Skin of body (tissue), 1 donor: ENCODE measurements at regions not wholly inside any gene's neighbourhood (a gene's known extent, or its start where the extent isn't known, plus 50 kb on each side); places are given as distances from the start of the nearest gene placed in this dataset.
A peak's percentile ranks its signal among the peaks of the same experiment; 100 is the strongest.

Experiments used
- DNase-seq: peaks from one replicate; lab custom pipeline; 2025; lab: John Stamatoyannopoulos, UW

DNA sequence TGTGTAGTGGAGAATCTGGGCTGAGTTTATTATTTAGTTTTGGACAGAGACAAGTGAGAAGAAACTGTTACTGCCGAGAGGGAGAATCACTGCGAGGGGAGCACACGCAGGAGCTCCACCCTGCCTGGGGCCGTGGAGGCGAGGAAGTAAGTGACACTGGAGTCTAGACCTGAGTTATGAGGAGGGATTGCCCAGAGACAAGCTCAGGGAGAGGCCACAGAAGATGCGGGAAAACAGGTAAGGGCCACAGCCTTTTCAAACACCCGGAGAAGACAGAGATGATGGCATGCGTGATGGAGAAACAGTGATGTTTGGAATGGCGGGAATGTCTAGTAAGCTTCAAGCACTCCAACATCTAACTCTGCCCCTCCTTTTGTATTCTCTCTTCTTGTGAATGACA, 84.1 kb downstream of the TNFSF11 start:
- DNase-seq, result no peak

DNA sequence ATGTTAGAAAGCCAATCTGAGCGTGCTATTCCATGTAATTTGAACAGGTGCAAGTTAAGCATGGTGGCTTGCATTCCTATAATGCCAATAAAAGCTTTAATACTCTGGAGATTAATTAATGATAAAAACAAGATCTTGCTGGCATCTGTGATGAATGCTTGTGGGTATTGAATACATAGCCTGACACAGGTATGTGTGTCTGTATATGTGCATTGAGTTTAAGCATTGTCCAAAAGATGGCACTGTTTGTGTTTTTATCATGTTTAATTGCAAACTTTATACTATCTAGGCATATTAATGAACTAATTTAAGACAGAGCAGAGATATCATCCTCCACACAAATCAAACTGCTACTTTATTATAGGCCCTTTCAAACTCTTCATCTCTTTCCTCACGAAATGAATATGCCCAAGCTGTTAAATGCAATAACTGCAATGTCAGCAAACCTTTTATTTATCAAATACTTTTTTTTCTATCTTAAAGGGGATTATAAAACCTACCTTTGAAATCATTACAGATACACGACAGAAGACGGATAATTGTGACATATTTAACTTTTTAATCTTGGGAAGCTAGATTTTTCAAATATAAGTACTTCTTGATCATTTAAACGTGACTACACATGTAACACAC, 86.5 kb downstream of the TNFSF11 start:
- DNase-seq, result no peak

- DNase-seq, result no peak
Observed at GRCh38 chr13:42667638-42668037, 93.7 kb downstream of the TNFSF11 start.

DNA sequence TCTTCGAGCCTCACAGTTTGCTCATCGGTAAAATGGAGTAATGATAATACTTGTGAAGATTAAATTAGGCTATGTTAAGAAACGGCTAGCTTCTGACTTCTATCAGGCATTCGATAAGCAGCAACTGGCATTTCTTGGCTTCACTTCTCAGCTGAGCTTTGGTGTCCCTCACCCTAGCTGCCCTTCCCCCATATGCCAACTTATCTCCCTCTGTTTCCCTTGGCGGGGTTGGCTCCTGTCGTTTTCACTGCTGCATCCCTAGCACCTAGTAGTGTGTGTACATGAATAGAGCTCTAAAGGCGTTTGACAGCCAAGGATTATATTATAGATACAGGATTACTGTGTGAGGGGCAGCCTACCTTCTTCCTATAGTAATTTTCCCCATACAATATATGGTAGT, 97.5 kb downstream of the TNFSF11 start:
- no peak for DNase-seq

DNA sequence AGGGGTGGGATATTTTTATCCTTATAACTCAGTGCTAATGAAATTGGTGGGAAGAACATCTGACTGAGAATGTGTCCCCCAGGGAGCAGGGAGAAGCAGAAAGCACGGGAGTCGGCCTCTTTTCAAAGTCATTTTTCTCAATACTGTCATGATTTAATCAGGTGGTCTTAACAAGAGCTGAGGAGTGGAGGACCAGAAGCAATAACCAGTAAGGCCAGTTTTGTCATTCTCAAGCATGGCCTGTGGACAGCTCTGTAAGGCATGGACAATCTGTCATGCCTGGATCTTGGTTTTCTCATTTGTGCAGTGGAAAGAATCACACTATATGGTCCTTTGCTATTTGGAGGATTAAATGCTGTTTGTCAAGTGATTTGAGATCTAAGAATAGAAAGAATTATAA, 99.7 kb downstream of the TNFSF11 start:
- no peak for DNase-seq

- no peak for DNase-seq
Observed at GRCh38 chr13:42680748-42681147, 100.6 kb upstream of the FAM216B start.

- DNase-seq, result no peak
Observed at GRCh38 chr13:42681326-42682100, 99.9 kb upstream of the FAM216B start.

- no peak for DNase-seq
Observed at GRCh38 chr13:42684226-42684625, 97.2 kb upstream of the FAM216B start.

DNA sequence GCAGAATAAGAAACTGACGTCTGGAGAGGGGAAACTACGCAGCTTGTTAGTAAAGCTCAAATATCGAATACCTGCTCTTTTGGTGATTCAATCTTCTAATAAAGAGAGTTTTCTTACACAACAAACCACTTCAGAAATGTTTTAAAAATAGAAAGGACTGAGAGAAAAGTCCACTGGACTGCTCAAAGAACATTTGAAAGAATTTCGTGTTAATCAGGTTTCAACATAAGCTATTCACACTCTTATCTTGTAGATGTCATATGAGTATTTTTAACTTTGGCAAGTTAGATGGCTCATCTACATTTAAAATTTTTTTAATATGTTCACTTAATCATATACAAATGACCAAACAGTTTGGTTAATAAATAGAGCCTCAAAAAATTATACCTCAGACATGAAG, 95.6 kb upstream of the FAM216B start:
- DNase-seq, result no peak

GRCh38 chr13:42686165-42686564, 95.2 kb upstream of the FAM216B start:
- DNase-seq, result no peak

DNA sequence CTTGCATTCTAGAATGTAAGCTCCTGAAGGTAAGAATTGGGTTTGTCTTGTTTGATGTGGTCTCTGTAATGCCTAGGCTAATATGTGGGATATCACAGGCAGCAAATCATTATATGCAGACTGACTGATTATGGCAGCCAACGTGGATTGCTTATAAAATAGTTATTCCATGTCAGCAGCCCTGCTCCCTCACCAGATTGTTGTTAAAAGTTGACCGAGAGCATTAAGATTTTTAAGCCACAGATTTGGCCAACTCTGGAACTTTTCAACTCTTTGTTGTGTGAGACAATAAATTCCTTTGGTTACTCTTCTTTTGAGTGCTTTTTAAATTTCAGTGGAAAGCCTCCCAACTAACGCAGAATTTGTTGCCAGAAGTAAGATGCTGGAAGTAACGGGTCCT, 92.6 kb upstream of the FAM216B start:
- no peak for DNase-seq

- DNase-seq, result no peak
Observed at GRCh38 chr13:42696191-42696590, 85.2 kb upstream of the FAM216B start.

DNA sequence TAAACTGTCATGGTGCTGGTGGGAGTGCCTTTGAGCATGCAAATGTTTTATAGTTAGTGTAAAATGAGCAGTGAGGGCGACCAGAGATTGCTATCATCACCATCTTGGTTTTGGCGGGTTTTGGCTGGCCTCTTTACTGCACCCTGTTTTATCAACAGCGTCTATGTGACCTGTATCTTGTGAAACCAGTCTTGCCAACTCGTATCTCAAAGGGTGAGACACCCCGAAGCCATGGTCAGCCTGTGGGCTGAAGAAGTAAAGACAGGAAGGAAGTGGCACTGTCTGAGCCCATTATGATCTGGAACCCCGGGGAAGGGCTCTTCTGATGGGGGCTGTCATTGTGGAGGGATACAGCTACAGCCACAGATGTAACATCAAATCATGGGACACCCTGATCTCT, 81.5 kb upstream of the FAM216B start:
- no peak for DNase-seq

GRCh38 chr13:42702716-42703115, 78.7 kb upstream of the FAM216B start:
- no peak for DNase-seq

- DNase-seq, result no peak
Observed at GRCh38 chr13:42703740-42704139, 77.6 kb upstream of the FAM216B start.

- no peak for DNase-seq
Observed at GRCh38 chr13:42706286-42706685, 75.1 kb upstream of the FAM216B start.

DNA sequence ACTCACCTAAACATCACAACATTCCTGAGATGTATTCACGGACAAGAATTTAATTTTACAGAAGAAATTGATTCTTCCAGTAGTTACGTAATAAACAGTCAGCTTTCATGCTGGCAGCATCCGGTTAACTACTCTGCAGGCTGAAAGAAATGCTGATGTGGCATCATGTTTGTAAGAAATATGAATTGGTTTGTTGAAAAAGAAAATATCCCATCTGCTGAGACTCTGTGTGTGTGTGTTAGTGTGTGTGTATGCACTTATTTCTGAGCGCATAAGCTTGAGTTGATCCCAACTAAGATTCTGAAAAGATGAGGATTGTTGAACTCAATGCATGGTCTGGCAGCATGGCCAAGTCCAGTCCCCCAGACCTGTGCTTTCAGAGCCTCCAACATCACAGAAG, 74.3 kb upstream of the FAM216B start:
- no peak for DNase-seq

GRCh38 chr13:42707586-42707985, 73.8 kb upstream of the FAM216B start:
- DNase-seq, result no peak

DNA sequence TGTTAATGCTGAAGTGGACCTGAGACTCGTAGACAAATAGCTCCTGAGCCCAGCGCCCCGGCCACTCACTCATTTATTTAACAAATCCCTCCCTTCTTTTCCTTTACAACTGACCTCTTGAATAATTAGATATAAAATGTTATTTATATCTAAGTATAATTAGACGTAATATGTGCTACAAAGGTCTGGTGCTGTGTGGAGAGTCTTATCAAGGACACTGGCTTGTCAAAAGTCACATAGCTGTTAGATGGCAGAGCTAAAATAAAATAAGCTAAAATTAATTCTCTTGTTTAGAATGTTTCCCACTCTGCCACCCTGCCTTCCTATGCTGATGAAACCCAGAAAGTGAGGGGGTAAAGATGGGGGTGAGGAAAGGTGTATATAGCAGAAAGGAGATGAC, 73.0 kb upstream of the FAM216B start:
- no peak for DNase-seq

GRCh38 chr13:42709276-42709675, 72.1 kb upstream of the FAM216B start:
- no peak for DNase-seq

DNA sequence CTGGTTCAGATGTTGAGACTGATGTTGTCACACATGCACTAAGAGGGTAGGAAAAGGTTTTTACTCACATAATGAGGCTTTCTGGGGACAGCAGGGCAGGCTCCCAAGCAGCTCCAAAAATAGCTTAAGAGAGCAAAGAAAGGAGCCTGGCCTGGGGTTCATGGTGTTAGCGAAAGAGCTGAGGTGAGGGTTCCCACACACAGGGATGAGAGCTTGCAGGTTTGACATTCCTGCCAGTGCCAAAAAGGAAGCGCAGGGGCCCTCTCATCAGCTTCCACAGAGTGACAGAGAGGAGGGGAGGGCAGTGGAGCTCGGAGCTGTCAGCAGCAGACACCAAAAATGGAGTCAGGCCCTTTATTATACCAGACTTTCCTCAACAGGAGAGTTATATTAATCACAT, 65.5 kb upstream of the FAM216B start:
- no peak for DNase-seq

DNA sequence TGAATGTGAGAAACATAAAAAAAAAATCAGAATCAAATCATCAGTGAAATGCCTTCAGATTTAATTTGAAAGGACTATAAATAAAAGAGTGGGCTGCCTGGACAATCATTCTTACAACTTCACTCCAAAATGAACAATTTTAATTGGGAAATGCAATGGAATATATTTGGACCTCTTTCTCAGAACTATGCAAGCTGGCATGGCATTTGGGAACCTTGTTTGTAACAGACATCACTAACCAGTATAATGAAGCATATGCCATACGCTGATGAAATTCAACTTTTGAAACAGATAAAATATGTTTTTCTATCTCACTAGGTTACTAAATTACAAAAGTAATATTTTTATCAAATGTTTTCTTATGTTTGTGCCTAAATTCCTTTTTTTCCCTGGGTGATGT, 64.2 kb upstream of the FAM216B start:
- no peak for DNase-seq

- peak; percentile 61 for DNase-seq
Observed at GRCh38 chr13:42720113-42720857, 61.1 kb upstream of the FAM216B start.
